ENCODE measurements at regions not wholly inside any gene's neighbourhood (a gene's known extent, or its start where the extent isn't known, plus 50 kb on each side); places are given as distances from the start of the nearest gene placed in this dataset.

- Histone ChIP-seq H2BK15ac (ENCODE audit: low read length) (no peak overlapping the region), H3K4me2 (ENCODE audit: insufficient read depth in 1 of 2, low read depth in 2 of 2, low read length in 2 of 2) (no peak overlapping the region), H3K23me2 (ENCODE audit: low read depth, low read length) (no peaks in the 10 kb centered on the region), H2BK20ac (ENCODE audit: low read length) (no peak overlapping the region), H2AK5ac (ENCODE audit: low read depth, low read length) (no peak overlapping the region), H3K9ac (replicated peaks in 1 of 4; ENCODE audit: extremely low read depth in 1 of 4, low read depth in 3 of 4, low read length in 3 of 4) (no peak overlapping the region), H3K27me3 (replicated peaks in 1 of 4; ENCODE audit: control insufficient read depth in 3 of 4, extremely low read depth in 1 of 4, insufficient read depth in 3 of 4, low read length in 3 of 4) (no peaks in the 10 kb centered on the region; a peak in 1 of 7 replicates), H2BK120ac (replicated peaks; ENCODE audit: low read depth, low read length) (no peak overlapping the region), H3K23ac (ENCODE audit: insufficient read length) (no peak overlapping the region), H2AFZ (ENCODE audit: low read length) (no peak overlapping the region), H3K56ac (replicated peaks; ENCODE audit: insufficient read length, low read depth, low read length) (no peak overlapping the region), H3K18ac (ENCODE audit: extremely low read depth, low read length) (no peak overlapping the region), H3K9me3 (ENCODE audit: insufficient read depth in 2 of 2, low read depth in 1 of 2, low read length in 1 of 2) (no peaks in the 10 kb centered on the region), H4K20me1 (replicated peaks in 1 of 2; ENCODE audit: control insufficient read depth in 1 of 2, insufficient read depth in 2 of 2, low read length in 2 of 2) (no peaks in the 10 kb centered on the region), H3K4ac (replicated peaks; ENCODE audit: insufficient read length, low read depth, low read length) (no peak overlapping the region), H2BK12ac (ENCODE audit: low read depth, low read length) (no peak overlapping the region), H3K27ac (ENCODE audit: low read depth, low read length) (no peak overlapping the region), H4K8ac (ENCODE audit: extremely low read depth, insufficient read depth, low read length) (no peak overlapping the region), H3K4me1 (replicated peaks in 1 of 4; ENCODE audit: control insufficient read depth in 3 of 4, insufficient read depth in 4 of 4, low read length in 3 of 4) (peaks cover 0 to 3% (median 0%) of the 10 kb centered on the region in 4 experiments; a peak in 1 of 7 replicates), H2BK5ac (ENCODE audit: low read depth, low read length) (no peak overlapping the region), H3K79me1 (ENCODE audit: low read depth, low read length) (no peaks in the 10 kb centered on the region), H3K79me2 (ENCODE audit: control insufficient read depth in 1 of 2, insufficient read depth in 2 of 2, low read length in 2 of 2) (no peaks in the 10 kb centered on the region), H3K4me3 (ENCODE audit: extremely low read depth in 1 of 4, insufficient read depth in 2 of 4, low read depth in 3 of 4, low read length in 4 of 4) (no peak overlapping the region), H3K36me3 (ENCODE audit: control insufficient read depth in 2 of 4, insufficient read depth in 4 of 4, low read length in 3 of 4) (no peaks in the 10 kb centered on the region), H4K91ac (replicated peaks; ENCODE audit: insufficient read length, low read length) (no peak overlapping the region), H3K14ac (ENCODE audit: insufficient read length) (no peak overlapping the region), H4K5ac (ENCODE audit: insufficient read length, low read depth, low read length) (no peak overlapping the region)
- ChIA-PET POLR2A (ENCODE audit: partially characterized antibody) (no interaction called here), CTCF (ENCODE audit: partially characterized antibody) (interaction anchor here (0.6 kb wide), 2 partner anchors 675 to 1065 kb away, joined by 3 read pairs; no protein-coding TSS in a partner anchor)
- DNase-seq (ENCODE audit: low read depth in 1 of 2, low spot score in 2 of 2) (no peak), FAIRE-seq (no peak)
- 97% methylated on average over 5 of the region's 5 CpGs; no CpG with 5 or more reads in 1 of the 2 experiments for WGBS, 2 experiments (ENCODE audit: extremely low coverage in 1 of 2, insufficient coverage in 1 of 2, insufficient read length in 1 of 2, insufficient replicate concordance in 2 of 2, low coverage in 1 of 2, low lambda C conversion rate in 2 of 2, missing lambda C conversion rate in 1 of 2)
- TF ChIP-seq SUZ12 (IDR thresholded peaks at IDR 0.05; ENCODE audit: low read length) (no peak), ATF2 (IDR thresholded peaks at IDR 0.05; ENCODE audit: low read length) (no peak), TAF7 (optimal IDR thresholded peaks at IDR 0.05; ENCODE audit: borderline replicate concordance, low read depth, low read length) (no peak), NANOG (IDR thresholded peaks at IDR 0.05; ENCODE audit: insufficient read depth, low read depth, low read length, poor library complexity, severe bottlenecking) (no peak), SIN3A (conservative IDR thresholded peaks at IDR 0.05 in 1 of 2, IDR thresholded peaks at IDR 0.05 in 1 of 2; ENCODE audit: low read depth in 1 of 2, low read length in 2 of 2) (no peak), NRF1 (IDR thresholded peaks at IDR 0.05; ENCODE audit: low read depth, low read length) (no peak), USF2 (IDR thresholded peaks at IDR 0.05; ENCODE audit: low read length) (no peak), PHF8 (conservative IDR thresholded peaks at IDR 0.05; ENCODE audit: low read depth, low read length) (no peak), CBX5 (IDR thresholded peaks at IDR 0.05; ENCODE audit: low read depth, low read length) (no peak)
Measured at GRCh38 chr6:90654806-90655205, 67.9 kb upstream of the MAP3K7 start.

All from H1 (cell line).